Keratinocyte (primary cell): ENCODE measurements at regions not wholly inside any gene's neighbourhood (a gene's known extent, or its start where the extent isn't known, plus 50 kb on each side); places are given as distances from the start of the nearest gene placed in this dataset.

Experiments used
- CTCF ChIP-seq, 3 experiments: IDR thresholded peaks in 1 of 3; conservative IDR thresholded peaks in 1 of 3; optimal IDR thresholded peaks in 1 of 3; 2 replicates in 2 of 3; 3 replicates in 1 of 3; pipeline versions ENCODE3 to v1.5.1; 2011; ENCODE audit warnings: low read length in 3 of 3, mild to moderate bottlenecking in 3 of 3, moderate library complexity in 2 of 3, control low read depth in 1 of 3, inconsistent platforms in 1 of 3; ENCODE audit not compliant: insufficient read depth in 2 of 3; ENCODE audit errors: extremely low read depth in 1 of 3
- EZH2 ChIP-seq: IDR thresholded peaks from one replicate; pipeline ENCODE4 v1.6.1; 2012; ENCODE audit warnings: inconsistent platforms, mild to moderate bottlenecking, low read length, moderate library complexity

GRCh38 chr6:23529902-23530301 lies 596.1 kb upstream of the NRSN1 start:
- TF ChIP-seq EZH2 (no peak), CTCF (optimal IDR thresholded peaks at IDR 0.05 in 1 of 3, IDR thresholded peaks at IDR 0.05 in 1 of 3, conservative IDR thresholded peaks at IDR 0.05 in 1 of 3; ENCODE audit: extremely low read depth in 1 of 3, insufficient read depth in 2 of 3, low read length in 3 of 3) (no peak)
